Rectal smooth muscle tissue (tissue), 1 donor: ENCODE measurements at regions not wholly inside any gene's neighbourhood (a gene's known extent, or its start where the extent isn't known, plus 50 kb on each side); places are given as distances from the start of the nearest gene placed in this dataset.

Experiments used
- H3K27ac ChIP-seq: one replicate; pipeline ENCODE4 v1.7.0; 2013; ENCODE audit warnings: low read depth, low read length, inconsistent platforms
- H3K27me3 ChIP-seq: one replicate; pipeline ENCODE4 v1.7.0; 2013; ENCODE audit warnings: low read length; ENCODE audit not compliant: control insufficient read depth, insufficient read depth
- H3K36me3 ChIP-seq: one replicate; pipeline ENCODE4 v1.7.0; 2013; ENCODE audit warnings: low read length; ENCODE audit not compliant: control insufficient read depth, insufficient read depth
- H3K4me1 ChIP-seq: one replicate; pipeline ENCODE4 v1.7.0; 2013; ENCODE audit warnings: low read length; ENCODE audit not compliant: control insufficient read depth, insufficient read depth
- H3K4me3 ChIP-seq: one replicate; pipeline ENCODE4 v1.7.0; 2013; ENCODE audit warnings: low read length
- H3K9ac ChIP-seq: one replicate; pipeline ENCODE4 v1.7.0; 2013; ENCODE audit warnings: low read length

DNA sequence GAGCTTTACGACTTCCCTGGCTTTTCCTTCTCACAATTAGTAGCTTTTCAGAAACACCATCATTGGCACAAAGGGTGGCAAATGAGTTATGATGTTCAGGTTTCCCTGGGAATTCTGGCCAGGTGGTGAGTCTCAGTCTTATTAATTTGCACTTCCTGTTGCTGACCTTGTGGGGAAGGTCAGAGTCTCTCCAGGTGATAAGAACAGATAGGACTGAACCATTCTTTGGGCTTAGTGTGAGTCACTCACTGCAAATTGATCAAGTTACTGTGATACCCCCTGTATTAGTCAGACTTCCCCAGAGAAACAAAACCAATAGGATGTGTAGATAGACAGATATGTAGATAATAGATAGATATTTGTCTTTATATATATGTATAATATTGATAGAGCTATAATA, 53.8 kb upstream of the RANBP3L start:
- H3K27me3 ChIP-seq: no peaks in the 10 kb centered on the region
- H3K4me1 ChIP-seq: no peaks in the 10 kb centered on the region
- no peak overlapping the region for H3K4me3 ChIP-seq

DNA sequence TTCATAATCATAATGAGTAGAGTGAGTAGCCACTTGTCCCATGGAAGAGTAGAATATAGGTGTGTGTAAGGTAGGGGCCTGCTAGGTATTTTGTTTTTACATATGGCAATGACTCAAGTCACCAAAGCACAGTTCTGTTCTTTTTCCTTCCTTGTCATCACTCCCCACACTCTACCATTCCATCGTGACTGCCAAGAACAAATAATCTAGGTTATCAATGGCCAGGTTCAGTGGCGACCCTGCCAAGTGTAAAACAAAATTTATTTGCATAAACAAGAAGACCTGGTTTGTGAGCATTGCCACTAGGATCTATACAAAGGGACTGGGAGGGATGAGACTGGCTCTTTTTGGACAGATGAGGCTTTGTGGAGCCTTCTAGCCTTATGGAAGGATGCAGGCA, 55.2 kb upstream of the RANBP3L start:
- no peaks in the 10 kb centered on the region for H3K27me3 ChIP-seq
- no peak overlapping the region for H3K9ac ChIP-seq
- no peak overlapping the region for H3K4me3 ChIP-seq
- H3K4me1 ChIP-seq: no peaks in the 10 kb centered on the region
- H3K36me3 ChIP-seq: no peaks in the 10 kb centered on the region
- H3K27ac ChIP-seq: no peak overlapping the region

More for the DNA sequence above, 53.8 kb upstream of the RANBP3L start:
- no peaks in the 10 kb centered on the region for H3K36me3 ChIP-seq
- no peak overlapping the region for H3K9ac ChIP-seq
- H3K27ac ChIP-seq: no peak overlapping the region

DNA sequence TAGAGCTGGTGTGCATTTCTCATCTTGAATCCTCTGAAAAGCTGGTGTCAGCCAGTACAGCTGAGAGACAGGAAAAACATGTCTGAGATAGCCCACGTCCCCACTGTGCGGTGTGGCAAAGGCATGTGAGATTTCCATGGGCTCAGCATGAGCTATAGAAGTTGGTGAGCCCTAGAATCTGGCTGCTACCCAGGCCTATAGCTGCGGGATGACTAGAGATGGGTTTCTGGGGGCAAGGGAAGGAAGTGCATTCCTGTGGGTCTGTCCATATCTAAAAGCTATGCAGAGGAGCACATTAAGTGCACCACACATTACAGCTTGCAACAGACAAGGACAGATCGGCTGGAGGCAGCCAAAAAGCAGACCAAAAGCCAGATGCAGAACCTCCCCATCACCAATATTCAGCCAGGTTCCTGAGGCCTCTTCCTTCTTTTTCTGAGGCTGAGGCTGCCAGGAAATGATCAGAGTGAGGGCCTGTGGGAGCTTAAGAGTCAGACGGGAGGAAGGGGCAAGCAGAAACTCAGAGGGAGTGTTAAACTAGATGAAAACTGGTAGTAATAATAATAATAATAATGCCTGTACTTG, 55.8 kb upstream of the RANBP3L start:
- Histone ChIP-seq H3K36me3 (no peaks in the 10 kb centered on the region), H3K4me1 (no peaks in the 10 kb centered on the region), H3K27ac (no peak overlapping the region), H3K9ac (no peak overlapping the region), H3K27me3 (no peaks in the 10 kb centered on the region), H3K4me3 (no peak overlapping the region)

DNA sequence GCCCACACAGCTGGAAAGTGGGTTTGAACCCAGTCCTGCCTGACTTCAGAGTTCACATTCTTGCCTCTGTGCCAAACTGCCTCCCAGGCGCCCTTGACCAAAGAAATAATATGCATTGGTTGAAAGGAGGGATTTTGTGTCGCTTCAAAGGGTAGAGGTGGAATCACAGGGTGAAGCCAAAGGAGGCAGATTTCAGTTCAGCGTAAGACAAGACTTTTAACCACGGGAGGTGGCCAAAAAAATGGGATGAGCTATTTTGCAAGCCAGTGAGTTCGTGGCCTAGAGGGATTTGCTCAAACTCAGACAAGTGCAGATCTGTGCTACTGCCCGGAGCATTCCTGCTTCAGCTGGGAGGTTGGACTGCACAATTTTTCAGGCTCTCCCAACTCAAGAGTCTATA, 57.6 kb upstream of the RANBP3L start:
- H3K4me3 ChIP-seq: no peak overlapping the region

DNA sequence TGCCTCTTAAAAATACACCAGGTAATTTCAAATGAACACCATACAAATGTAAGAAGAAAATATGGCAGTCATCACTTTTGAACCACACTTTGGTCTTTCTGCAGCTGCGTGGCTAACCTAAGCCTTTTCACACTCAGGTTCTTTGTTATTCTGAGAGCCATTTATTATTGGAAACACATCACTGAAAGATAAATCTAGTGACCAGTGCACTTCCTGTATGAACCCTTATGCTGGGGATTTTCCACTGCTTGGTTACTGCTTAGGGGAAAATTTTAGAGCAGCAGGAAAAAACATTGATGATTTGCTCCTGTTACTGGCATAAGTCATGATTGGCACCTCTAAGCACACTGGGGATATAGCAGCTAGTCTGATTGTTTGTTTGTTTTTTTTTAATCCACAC, 58.6 kb upstream of the RANBP3L start:
- no peak overlapping the region for H3K4me3 ChIP-seq
- no peak overlapping the region for H3K27ac ChIP-seq
- H3K36me3 ChIP-seq: no peaks in the 10 kb centered on the region
- H3K9ac ChIP-seq: no peak overlapping the region
- H3K4me1 ChIP-seq: peaks cover 7% of the 10 kb centered on the region
- H3K27me3 ChIP-seq: no peaks in the 10 kb centered on the region

More for the DNA sequence above, 57.6 kb upstream of the RANBP3L start:
- Histone ChIP-seq H3K9ac (no peak overlapping the region), H3K27me3 (no peaks in the 10 kb centered on the region), H3K4me1 (peaks cover 3% of the 10 kb centered on the region), H3K27ac (no peak overlapping the region), H3K36me3 (no peaks in the 10 kb centered on the region)

DNA sequence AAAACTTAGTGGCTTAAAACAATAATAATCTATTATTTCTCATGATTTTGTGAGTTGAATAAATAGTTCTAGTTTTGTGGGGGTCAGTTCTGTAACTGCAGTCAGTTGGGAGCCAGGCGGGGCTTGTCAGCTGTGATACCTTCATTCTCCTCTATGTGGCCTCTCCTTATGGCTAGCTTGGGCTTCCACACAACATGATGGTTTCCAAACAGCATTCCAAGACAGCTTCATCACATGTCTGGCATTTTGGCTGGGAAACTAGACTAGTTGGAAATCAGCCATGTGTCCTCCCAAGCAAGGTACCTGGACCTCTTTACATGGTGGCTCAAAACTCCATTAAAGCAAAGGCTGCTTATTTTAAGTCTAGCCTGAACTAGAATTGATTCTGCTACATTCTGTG, 61.4 kb upstream of the RANBP3L start:
- H3K27ac ChIP-seq: no peak overlapping the region
- H3K27me3 ChIP-seq: no peaks in the 10 kb centered on the region
- H3K4me1 ChIP-seq: peaks cover 20% of the 10 kb centered on the region
- no peaks in the 10 kb centered on the region for H3K36me3 ChIP-seq
- H3K4me3 ChIP-seq: no peak overlapping the region
- no peak overlapping the region for H3K9ac ChIP-seq

DNA sequence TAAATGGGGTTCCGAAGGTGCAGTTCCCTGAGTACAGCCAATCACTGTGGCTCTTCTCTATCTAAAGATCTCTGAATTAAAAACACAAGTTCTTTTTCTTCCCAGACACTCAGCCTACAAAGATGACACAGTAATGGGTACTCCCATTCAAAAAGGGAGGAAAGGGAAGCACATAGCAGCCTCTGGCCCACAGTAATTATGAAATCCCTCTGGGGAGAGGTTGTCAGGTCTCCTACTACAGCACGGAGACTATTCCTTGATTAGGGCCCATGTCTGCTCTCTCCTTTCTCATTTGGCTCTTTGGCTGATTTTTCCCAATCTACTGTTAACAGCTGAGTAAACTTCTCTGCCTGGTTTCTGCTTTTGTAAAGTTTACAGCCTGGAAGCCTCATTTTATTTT, 62.0 kb upstream of the RANBP3L start:
- Histone ChIP-seq H3K4me3 (no peak overlapping the region), H3K27ac (no peak overlapping the region), H3K27me3 (no peaks in the 10 kb centered on the region), H3K36me3 (no peaks in the 10 kb centered on the region), H3K4me1 (peaks cover 20% of the 10 kb centered on the region), H3K9ac (no peak overlapping the region)

DNA sequence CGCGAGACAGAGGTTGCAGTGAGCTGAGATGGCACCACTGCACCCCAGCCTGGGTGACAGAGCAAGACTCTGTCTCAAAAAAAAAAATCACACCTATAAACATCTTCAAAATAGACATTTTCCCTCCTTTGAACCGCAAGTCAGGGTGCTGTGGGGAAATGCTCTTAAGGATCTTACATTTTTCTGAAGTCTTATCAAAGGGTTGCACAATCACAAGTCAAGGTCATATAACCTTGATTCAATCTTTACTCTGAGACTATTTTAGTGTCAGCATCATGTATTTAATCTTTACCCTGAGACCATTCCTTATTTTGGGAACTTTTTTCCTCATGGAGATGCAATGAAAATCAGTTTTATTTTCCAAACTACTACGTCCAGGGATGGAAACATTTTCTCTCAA, 62.8 kb upstream of the RANBP3L start:
- Histone ChIP-seq H3K36me3 (no peaks in the 10 kb centered on the region), H3K9ac (no peak overlapping the region), H3K4me3 (no peak overlapping the region), H3K27ac (no peak overlapping the region), H3K4me1 (peaks cover 20% of the 10 kb centered on the region), H3K27me3 (no peaks in the 10 kb centered on the region)

DNA sequence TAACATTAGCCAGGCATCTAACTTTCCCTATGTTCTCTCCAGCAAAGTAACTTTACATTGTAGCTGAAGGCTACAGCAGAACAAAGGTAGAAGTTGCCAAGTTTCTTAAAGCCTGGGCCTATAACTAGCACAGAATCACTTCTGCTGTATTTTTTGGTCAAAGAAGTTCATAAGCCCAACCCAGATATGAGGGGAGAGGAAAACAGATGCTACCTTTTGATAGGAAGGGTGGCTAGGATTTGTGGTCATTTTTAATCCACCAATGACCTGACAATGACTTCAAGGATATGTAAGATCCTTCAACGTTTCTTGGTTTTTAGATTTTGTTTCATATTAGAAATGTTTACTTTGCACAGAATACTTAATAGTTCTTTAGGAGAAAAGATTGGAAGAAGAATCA, 64.2 kb upstream of the RANBP3L start:
- no peaks in the 10 kb centered on the region for H3K36me3 ChIP-seq
- no peaks in the 10 kb centered on the region for H3K27me3 ChIP-seq
- H3K4me3 ChIP-seq: no peak overlapping the region
- H3K4me1 ChIP-seq: peaks cover 20% of the 10 kb centered on the region
- no peak overlapping the region for H3K27ac ChIP-seq
- no peak overlapping the region for H3K9ac ChIP-seq

DNA sequence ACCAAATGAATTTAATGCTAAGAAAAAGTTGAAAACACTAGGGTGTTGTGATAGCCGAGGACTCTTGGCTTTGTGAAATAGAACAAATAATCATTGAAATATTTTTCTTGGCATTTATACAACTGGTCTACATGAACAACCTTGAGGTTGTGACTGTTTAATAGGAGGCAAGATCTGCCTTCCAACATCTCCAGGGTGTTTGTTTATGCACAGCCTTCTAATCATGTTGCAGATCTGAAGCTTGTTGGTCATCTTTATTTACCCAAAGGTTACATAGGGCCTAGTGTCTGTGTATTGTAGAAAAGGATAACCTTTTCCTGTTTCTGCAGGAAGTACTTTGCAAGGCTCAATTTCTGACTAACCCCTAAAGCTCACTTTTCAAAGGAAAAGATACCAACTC, 65.2 kb upstream of the RANBP3L start:
- no peak overlapping the region for H3K4me3 ChIP-seq
- H3K36me3 ChIP-seq: no peaks in the 10 kb centered on the region
- no peak overlapping the region for H3K9ac ChIP-seq
- H3K27me3 ChIP-seq: no peaks in the 10 kb centered on the region
- no peak overlapping the region for H3K27ac ChIP-seq
- peaks cover 20% of the 10 kb centered on the region for H3K4me1 ChIP-seq

DNA sequence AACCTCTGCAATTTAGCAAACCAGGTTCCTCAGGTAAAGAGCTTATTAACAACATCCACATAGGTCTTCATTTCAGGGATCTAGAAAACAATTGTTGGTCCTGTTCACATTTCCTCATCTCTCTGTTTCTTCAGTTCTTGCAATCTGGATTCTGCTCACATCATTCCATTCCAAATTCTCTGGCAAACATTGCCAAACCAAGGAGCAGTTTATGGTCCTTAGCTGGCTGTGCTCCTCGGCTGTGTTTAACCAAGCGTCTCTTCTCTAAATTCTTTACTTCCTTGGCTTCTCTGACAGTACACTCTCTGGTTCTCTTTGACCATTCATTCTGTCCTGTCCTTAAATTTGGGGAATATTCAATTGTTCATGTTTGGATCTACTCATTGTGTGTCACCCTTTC, 65.8 kb upstream of the RANBP3L start:
- no peak overlapping the region for H3K27ac ChIP-seq

DNA sequence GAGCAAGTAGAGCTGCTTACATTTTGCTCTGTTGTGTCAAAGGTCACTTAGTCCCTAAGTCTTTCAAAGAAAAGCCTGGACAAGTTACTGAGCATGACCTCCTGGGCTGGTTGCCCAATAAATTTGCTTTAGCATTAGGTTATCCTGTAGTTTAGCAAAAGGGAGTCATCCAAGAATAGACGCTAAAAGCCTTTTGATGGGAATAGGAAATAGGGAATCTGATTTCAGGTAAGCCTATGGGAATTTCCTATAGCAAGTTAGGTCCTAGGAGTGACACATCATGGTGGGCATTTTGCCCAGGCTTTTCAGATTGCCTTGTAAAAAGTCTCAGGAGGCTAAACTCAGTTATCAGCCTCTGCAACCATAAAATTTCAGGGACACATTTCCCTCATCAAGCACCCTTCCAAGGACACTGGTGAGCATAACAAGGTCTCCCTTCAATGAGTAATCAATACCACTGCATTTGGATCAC, 67.6 kb upstream of the RANBP3L start:
- Histone ChIP-seq H3K27ac (no peak overlapping the region), H3K4me1 (peaks cover 17% of the 10 kb centered on the region), H3K4me3 (no peak overlapping the region), H3K27me3 (no peaks in the 10 kb centered on the region), H3K36me3 (no peaks in the 10 kb centered on the region), H3K9ac (no peak overlapping the region)

More for the DNA sequence above, 65.8 kb upstream of the RANBP3L start:
- H3K27me3 ChIP-seq: no peaks in the 10 kb centered on the region
- H3K4me1 ChIP-seq: peaks cover 20% of the 10 kb centered on the region
- H3K36me3 ChIP-seq: no peaks in the 10 kb centered on the region
- no peak overlapping the region for H3K9ac ChIP-seq
- no peak overlapping the region for H3K4me3 ChIP-seq

DNA sequence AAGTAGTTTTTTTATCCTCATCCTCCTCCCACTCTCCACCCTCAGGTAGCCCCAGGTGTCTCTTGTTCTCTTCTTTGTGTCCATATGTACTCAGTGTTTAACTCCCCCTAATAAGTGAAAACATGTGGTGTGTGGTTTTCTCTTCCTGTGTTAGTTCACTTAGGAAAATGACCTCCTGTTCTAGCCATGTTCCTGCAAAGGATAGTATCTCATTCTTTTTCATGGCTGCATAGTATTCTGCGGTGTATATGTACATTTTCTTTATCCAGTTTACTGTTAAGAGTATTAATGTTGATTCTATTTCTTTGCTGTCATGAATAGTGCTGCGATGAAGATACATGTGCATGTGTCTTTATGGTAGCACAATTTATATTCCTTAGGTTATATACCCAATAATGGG, 68.4 kb upstream of the RANBP3L start:
- no peak overlapping the region for H3K27ac ChIP-seq
- no peaks in the 10 kb centered on the region for H3K36me3 ChIP-seq
- H3K9ac ChIP-seq: no peak overlapping the region
- H3K27me3 ChIP-seq: no peaks in the 10 kb centered on the region
- H3K4me1 ChIP-seq: peaks cover 14% of the 10 kb centered on the region
- no peak overlapping the region for H3K4me3 ChIP-seq
